Heart left ventricle (tissue), 13 donors: ENCODE measurements at regions not wholly inside any gene's neighbourhood (a gene's known extent, or its start where the extent isn't known, plus 50 kb on each side); places are given as distances from the start of the nearest gene placed in this dataset.

Experiments used
- POLR2A ChIP-seq, 2 donors: fragments of 450-650 bp; IDR thresholded peaks; one replicate each; pipeline ENCODE4 v1.6.1; 2017; ENCODE audit warnings: antibody characterized with exemption in 2 of 2, mild to moderate bottlenecking in 2 of 2, moderate library complexity in 2 of 2
- TF ChIP-seq, protein P1 (sequence below), 12 donors: fragments of 200-600 bp; sonication (generic) in 4 of 12; IDR thresholded peaks; one replicate each; pipeline versions ENCODE4 v1.5.0 to v1.8.0; 2018 to 2022; ENCODE audit warnings: antibody characterized with exemption in 12 of 12, mild to moderate bottlenecking in 5 of 12
- donor health status: ischemic (EF 13 %, LVEDD 7.1; RV severe dilation, severe dysfunction).
- donor health status: DM: no; HTN: yes; CAD: no.
- donor health status: DM: no; HTN: no; CAD: no.
- donor health status: ischemic (EF 25% LVEDD 6.9; RV normal size, moderate dysfunction).
- donor health status: ischemic (EF 25% LVEDD 5.7; RV mildly dilated, moderate dysfunction).
- donor health status: ischemic (EF 35%, LVEDD 5.7; RV mildly dilated, moderate dysfunction).
- donor health status: nonischemic (EF 11% LVEDD 7.7; RV severe dilation, severe dysfunction).
- donor health status: DM: yes; HTN: yes; CAD: no.
- donor health status: PGD.
- donor health status: ischemic (EF 29% LVEDD 5.4; RV normal size, mild dysfunction).
- donor health status: nonischemic (EF 23%, LVEDD 6.1; RV moderate dilation, normal function).

DNA sequence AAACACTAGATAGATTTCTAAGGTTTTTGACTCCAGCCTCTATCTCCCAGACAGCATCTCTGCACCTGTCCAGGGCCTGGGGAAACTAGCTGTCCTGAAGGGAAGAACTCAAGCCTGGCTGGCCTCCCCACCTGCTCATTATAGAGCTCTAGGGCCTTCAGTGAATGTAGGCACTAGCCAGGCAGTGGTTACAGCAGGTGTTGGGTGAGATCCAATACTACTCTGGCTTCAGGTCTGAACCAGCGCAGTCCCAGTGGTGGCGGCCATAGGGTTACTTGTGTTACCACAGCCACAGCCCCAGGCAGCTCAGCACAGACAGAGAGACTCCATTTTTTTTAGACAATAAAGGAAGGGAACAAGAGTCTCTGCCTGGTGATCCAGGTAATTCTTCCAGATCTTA lies 449.2 kb downstream of the IRX1 start:
- no peak for TF ChIP-seq POLR2A (IDR thresholded peaks at IDR 0.05)
- TF ChIP-seq, protein P1, sequence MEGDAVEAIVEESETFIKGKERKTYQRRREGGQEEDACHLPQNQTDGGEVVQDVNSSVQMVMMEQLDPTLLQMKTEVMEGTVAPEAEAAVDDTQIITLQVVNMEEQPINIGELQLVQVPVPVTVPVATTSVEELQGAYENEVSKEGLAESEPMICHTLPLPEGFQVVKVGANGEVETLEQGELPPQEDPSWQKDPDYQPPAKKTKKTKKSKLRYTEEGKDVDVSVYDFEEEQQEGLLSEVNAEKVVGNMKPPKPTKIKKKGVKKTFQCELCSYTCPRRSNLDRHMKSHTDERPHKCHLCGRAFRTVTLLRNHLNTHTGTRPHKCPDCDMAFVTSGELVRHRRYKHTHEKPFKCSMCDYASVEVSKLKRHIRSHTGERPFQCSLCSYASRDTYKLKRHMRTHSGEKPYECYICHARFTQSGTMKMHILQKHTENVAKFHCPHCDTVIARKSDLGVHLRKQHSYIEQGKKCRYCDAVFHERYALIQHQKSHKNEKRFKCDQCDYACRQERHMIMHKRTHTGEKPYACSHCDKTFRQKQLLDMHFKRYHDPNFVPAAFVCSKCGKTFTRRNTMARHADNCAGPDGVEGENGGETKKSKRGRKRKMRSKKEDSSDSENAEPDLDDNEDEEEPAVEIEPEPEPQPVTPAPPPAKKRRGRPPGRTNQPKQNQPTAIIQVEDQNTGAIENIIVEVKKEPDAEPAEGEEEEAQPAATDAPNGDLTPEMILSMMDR (IDR thresholded peaks at IDR 0.05), result no peak
